ENCODE measurements at regions not wholly inside any gene's neighbourhood (a gene's known extent, or its start where the extent isn't known, plus 50 kb on each side); places are given as distances from the start of the nearest gene placed in this dataset.

- TF ChIP-seq CTCF (IDR thresholded peaks at IDR 0.05; ENCODE audit: poor library complexity, severe bottlenecking) (no peak), EZH2 (IDR thresholded peaks at IDR 0.05; ENCODE audit: borderline replicate concordance, insufficient read depth, low read length, poor library complexity, severe bottlenecking) (no peak), POLR2AphosphoS5 (IDR thresholded peaks at IDR 0.05) (no peak)
These were observed 667.4 kb upstream of the WWC1 start for GRCh38 chr5:167624053-167624452.
